ENCODE measurements at regions not wholly inside any gene's neighbourhood (a gene's known extent, or its start where the extent isn't known, plus 50 kb on each side); places are given as distances from the start of the nearest gene placed in this dataset.

- DNase-seq (ENCODE audit: low read depth in 2 of 2, low spot score in 1 of 2): no peak
These were observed 87.6 kb upstream of the MBNL2 start for GRCh38 chr13:97134364-97135095.

- DNase-seq (ENCODE audit: low read depth in 2 of 2, low spot score in 1 of 2): no peak
These were observed 86.2 kb upstream of the MBNL2 start for GRCh38 chr13:97135883-97136282.

GRCh38 chr13:97136418-97136817 is 85.7 kb upstream of the MBNL2 start:
- DNase-seq (ENCODE audit: low read depth in 2 of 2, low spot score in 1 of 2): no peak

- DNase-seq (ENCODE audit: low read depth in 2 of 2, low spot score in 1 of 2): no peak
These were observed 82.4 kb upstream of the MBNL2 start for GRCh38 chr13:97139691-97140090.

- no peak for DNase-seq (ENCODE audit: low read depth in 2 of 2, low spot score in 1 of 2)
These were observed 82.0 kb upstream of the MBNL2 start for GRCh38 chr13:97140131-97140530.

- DNase-seq (ENCODE audit: low read depth in 2 of 2, low spot score in 1 of 2): no peak
These were observed 81.5 kb upstream of the MBNL2 start for GRCh38 chr13:97140611-97141010.

- no peak for DNase-seq (ENCODE audit: low read depth in 2 of 2, low spot score in 1 of 2)
These were observed 81.0 kb upstream of the MBNL2 start for GRCh38 chr13:97141097-97141496.

GRCh38 chr13:97141564-97142005 is 80.5 kb upstream of the MBNL2 start:
- no peak for DNase-seq (ENCODE audit: low read depth in 2 of 2, low spot score in 1 of 2)

GRCh38 chr13:97142452-97142851 is 79.7 kb upstream of the MBNL2 start:
- no peak for DNase-seq (ENCODE audit: low read depth in 2 of 2, low spot score in 1 of 2)

GRCh38 chr13:97145057-97145456 is 77.1 kb upstream of the MBNL2 start:
- no peak for DNase-seq (ENCODE audit: low read depth in 2 of 2, low spot score in 1 of 2)

- DNase-seq (ENCODE audit: low read depth in 2 of 2, low spot score in 1 of 2): no peak
These were observed 73.2 kb upstream of the MBNL2 start for GRCh38 chr13:97148894-97149293.

GRCh38 chr13:97160421-97160820 is 61.7 kb upstream of the MBNL2 start:
- DNase-seq (ENCODE audit: low read depth in 2 of 2, low spot score in 1 of 2): no peak

- no peak for DNase-seq (ENCODE audit: low read depth in 2 of 2, low spot score in 1 of 2)
These were observed 60.4 kb upstream of the MBNL2 start for GRCh38 chr13:97161582-97162231.

- no peak for DNase-seq (ENCODE audit: low read depth in 2 of 2, low spot score in 1 of 2)
These were observed 56.4 kb upstream of the MBNL2 start for GRCh38 chr13:97165502-97166425.

GRCh38 chr13:97171136-97171535 is 51.0 kb upstream of the MBNL2 start:
- no peak for DNase-seq (ENCODE audit: low read depth in 2 of 2, low spot score in 1 of 2)
